ENCODE measurements at regions not wholly inside any gene's neighbourhood (a gene's known extent, or its start where the extent isn't known, plus 50 kb on each side); places are given as distances from the start of the nearest gene placed in this dataset.

- no peak overlapping the region for H3K4me3 ChIP-seq (ENCODE audit: low read depth, low read length)
These were observed 237.2 kb upstream of the ZNF32 start for GRCh38 chr10:43885842-43886241.

GRCh38 chr10:43885252-43885651 is 236.6 kb upstream of the ZNF32 start:
- no peak overlapping the region for H3K4me3 ChIP-seq (ENCODE audit: low read depth, low read length)

GRCh38 chr10:43884501-43885105 is 235.9 kb upstream of the ZNF32 start:
- no peak overlapping the region for H3K4me3 ChIP-seq (ENCODE audit: low read depth, low read length)

- H3K4me3 ChIP-seq (ENCODE audit: low read depth, low read length) = no peak overlapping the region
These were observed 234.0 kb upstream of the ZNF32 start for GRCh38 chr10:43882711-43883110.

GRCh38 chr10:43881657-43882056 is 233.0 kb upstream of the ZNF32 start:
- no peak overlapping the region for H3K4me3 ChIP-seq (ENCODE audit: low read depth, low read length)

- no peak overlapping the region for H3K4me3 ChIP-seq (ENCODE audit: low read depth, low read length)
These were observed 231.5 kb upstream of the ZNF32 start for GRCh38 chr10:43880160-43880559.

- no peak overlapping the region for H3K4me3 ChIP-seq (ENCODE audit: low read depth, low read length)
These were observed 231.1 kb upstream of the ZNF32 start for GRCh38 chr10:43879742-43880141.

- H3K4me3 ChIP-seq (ENCODE audit: low read depth, low read length) = no peak overlapping the region
These were observed 230.5 kb upstream of the ZNF32 start for GRCh38 chr10:43879162-43879561.

GRCh38 chr10:43878386-43878785 is 229.7 kb upstream of the ZNF32 start:
- no peak overlapping the region for H3K4me3 ChIP-seq (ENCODE audit: low read depth, low read length)

GRCh38 chr10:43876976-43877375 is 228.3 kb upstream of the ZNF32 start:
- H3K4me3 ChIP-seq (ENCODE audit: low read depth, low read length) = no peak overlapping the region

- H3K4me3 ChIP-seq (ENCODE audit: low read depth, low read length) = no peak overlapping the region
These were observed 226.3 kb upstream of the ZNF32 start for GRCh38 chr10:43874984-43875383.

- no peak overlapping the region for H3K4me3 ChIP-seq (ENCODE audit: low read depth, low read length)
These were observed 225.0 kb upstream of the ZNF32 start for GRCh38 chr10:43873717-43874116.

GRCh38 chr10:43872644-43873043 is 224.0 kb upstream of the ZNF32 start:
- H3K4me3 ChIP-seq (ENCODE audit: low read depth, low read length) = no peak overlapping the region

- no peak overlapping the region for H3K4me3 ChIP-seq (ENCODE audit: low read depth, low read length)
These were observed 222.9 kb upstream of the ZNF32 start for GRCh38 chr10:43871545-43871944.

- no peak overlapping the region for H3K4me3 ChIP-seq (ENCODE audit: low read depth, low read length)
These were observed 222.3 kb upstream of the ZNF32 start for GRCh38 chr10:43870968-43871439.

GRCh38 chr10:43869669-43870322 is 221.1 kb upstream of the ZNF32 start:
- H3K4me3 ChIP-seq (ENCODE audit: low read depth, low read length) = no peak overlapping the region

GRCh38 chr10:43868952-43869351 is 220.3 kb upstream of the ZNF32 start:
- H3K4me3 ChIP-seq (ENCODE audit: low read depth, low read length) = no peak overlapping the region

- H3K4me3 ChIP-seq (ENCODE audit: low read depth, low read length) = no peak overlapping the region
These were observed 219.2 kb upstream of the ZNF32 start for GRCh38 chr10:43867667-43868565.

GRCh38 chr10:43867113-43867512 is 218.4 kb upstream of the ZNF32 start:
- no peak overlapping the region for H3K4me3 ChIP-seq (ENCODE audit: low read depth, low read length)

- no peak overlapping the region for H3K4me3 ChIP-seq (ENCODE audit: low read depth, low read length)
These were observed 218.0 kb upstream of the ZNF32 start for GRCh38 chr10:43866712-43867111.

- H3K4me3 ChIP-seq (ENCODE audit: low read depth, low read length) = no peak overlapping the region
These were observed 216.8 kb upstream of the ZNF32 start for GRCh38 chr10:43865265-43866135.

Data from iPS-11a (cell line).